ENCODE measurements at regions not wholly inside any gene's neighbourhood (a gene's known extent, or its start where the extent isn't known, plus 50 kb on each side); places are given as distances from the start of the nearest gene placed in this dataset.

GRCh38 chr5:56463944-56464571, 230.9 kb upstream of the ANKRD55 start:
- no peak for DNase-seq (ENCODE audit: low read depth in 2 of 2, low spot score in 1 of 2)

- no peak for DNase-seq (ENCODE audit: low read depth in 2 of 2, low spot score in 1 of 2)
Observed at GRCh38 chr5:56461584-56461983, 228.5 kb upstream of the ANKRD55 start.

GRCh38 chr5:56460681-56461191, 227.6 kb upstream of the ANKRD55 start:
- DNase-seq (ENCODE audit: low read depth in 2 of 2, low spot score in 1 of 2): no peak

DNA sequence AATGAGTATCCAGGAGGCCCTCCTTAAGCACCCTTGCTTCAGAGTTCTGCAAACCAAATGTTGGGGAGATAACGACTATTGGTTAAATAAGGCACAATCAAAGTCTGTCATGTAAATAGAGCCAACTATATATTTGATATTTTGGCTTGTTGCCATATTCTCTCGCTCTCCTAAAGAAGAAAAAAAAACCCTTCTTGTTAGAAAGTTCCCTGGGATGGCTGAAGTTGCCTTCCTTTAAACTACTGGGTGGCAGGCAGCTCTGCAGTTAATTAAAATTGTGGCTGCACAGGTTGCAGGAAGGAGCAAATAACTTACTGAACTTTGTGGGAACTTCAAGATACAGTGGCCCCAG, 227.0 kb upstream of the ANKRD55 start:
- DNase-seq (ENCODE audit: low read depth in 2 of 2, low spot score in 1 of 2): no peak

- DNase-seq (ENCODE audit: low read depth in 2 of 2, low spot score in 1 of 2): no peak
Observed at GRCh38 chr5:56459394-56460194, 226.5 kb upstream of the ANKRD55 start.

- no peak for DNase-seq (ENCODE audit: low read depth in 2 of 2, low spot score in 1 of 2)
Observed at GRCh38 chr5:56457887-56458812, 225.0 kb upstream of the ANKRD55 start.

DNA sequence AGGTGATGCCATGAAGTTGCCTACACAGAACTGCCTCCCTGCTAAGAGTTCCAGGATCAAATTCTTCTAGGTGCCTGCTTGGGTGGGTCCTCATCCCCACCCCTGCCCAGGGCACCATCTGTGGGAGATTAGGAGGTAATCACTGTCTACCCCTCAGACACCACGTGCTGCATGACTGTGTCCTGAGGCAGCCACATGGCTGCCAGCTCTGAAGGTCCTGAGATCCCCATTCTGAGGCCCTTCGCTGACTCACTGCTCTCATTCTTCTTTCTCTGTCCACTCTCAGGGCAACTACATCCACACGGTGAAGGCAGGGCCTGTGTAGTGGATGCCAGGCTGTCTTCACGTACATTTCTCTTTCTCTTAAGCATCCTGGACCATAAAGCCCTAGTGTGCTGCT, 222.9 kb upstream of the ANKRD55 start:
- DNase-seq (ENCODE audit: low read depth in 2 of 2, low spot score in 1 of 2): no peak

- no peak for DNase-seq (ENCODE audit: low read depth in 2 of 2, low spot score in 1 of 2)
Observed at GRCh38 chr5:56455417-56455816, 222.3 kb upstream of the ANKRD55 start.

DNA sequence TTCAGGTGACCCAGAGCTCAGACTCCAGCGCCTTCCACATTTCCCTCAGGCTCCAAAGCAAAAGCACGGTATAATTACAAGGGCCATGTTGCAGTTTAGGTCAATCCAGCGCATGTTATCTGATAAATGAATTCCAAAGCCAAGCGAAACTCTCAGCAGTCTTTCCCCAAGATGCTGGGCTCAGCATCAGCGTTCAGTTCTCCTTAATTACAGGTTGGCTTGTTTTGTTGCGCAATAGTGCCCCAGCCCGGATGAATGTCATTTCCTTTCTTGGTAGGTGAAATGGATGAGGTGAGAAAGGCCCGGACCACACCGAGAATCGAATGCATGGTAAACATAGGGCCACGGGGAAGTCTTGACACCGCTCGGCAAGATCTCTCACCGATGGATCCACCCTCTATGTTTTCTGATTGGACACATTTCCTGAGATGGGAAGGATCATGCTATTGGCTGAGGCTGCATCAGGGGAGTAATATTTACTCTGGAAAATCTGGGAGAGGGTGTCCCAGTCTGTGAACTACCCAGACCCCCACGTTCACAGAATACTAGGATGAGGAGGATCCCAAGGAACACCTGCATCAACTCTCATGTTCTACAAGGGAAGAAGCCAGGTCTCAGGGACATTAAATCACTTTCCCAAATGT, 221.2 kb upstream of the ANKRD55 start:
- no peak for DNase-seq (ENCODE audit: low read depth in 2 of 2, low spot score in 1 of 2)

DNA sequence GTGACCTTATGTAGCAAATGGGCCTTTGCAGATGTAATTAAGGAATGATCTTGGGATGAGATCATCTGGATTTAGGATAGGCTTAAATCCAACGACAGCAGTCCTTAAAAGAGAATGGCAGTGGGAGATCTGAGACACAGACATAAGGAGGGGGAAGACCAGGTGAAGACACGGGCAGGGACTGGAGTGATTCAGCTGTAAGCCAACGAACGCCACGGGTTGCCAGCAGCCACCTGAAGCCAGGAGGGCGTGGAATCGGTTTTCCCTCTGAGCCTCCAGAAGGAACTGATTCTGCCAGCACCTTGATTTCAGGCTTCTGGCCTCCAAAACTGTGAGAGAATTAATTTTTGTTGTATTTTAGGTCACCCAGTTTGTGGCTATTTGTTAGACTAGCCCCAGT, 218.6 kb upstream of the ANKRD55 start:
- no peak for DNase-seq (ENCODE audit: low read depth in 2 of 2, low spot score in 1 of 2)

- no peak for DNase-seq (ENCODE audit: low read depth in 2 of 2, low spot score in 1 of 2)
Observed at GRCh38 chr5:56450766-56451165, 217.6 kb upstream of the ANKRD55 start.

DNA sequence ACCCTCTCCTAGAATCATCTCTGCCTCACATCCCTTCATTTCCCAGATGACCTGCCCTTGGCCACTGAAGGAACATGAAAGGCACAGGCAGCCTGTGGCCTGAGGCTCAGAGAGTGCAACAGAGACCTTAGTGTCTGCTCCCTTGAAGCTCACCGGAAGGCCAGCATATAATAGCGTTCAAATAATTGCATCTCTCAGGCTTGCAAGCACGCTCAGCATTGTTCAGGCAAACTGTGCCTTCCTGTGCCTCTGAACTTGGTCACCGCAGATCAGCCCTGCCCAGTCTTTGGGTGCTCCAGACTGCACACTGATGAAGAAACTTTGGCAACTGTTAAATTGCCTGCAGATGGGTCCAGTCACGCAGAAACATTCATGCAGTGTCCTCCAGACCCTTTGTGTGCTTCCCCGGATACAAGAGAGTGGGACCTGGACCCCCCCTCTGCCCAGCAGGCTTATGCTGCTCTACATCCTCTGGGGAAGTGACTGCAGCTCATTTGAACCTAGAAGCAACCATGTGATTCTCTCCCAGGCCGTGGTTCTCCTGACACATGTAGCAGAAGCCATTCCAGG, 216.0 kb upstream of the ANKRD55 start:
- no peak for DNase-seq (ENCODE audit: low read depth in 2 of 2, low spot score in 1 of 2)

GRCh38 chr5:56447656-56448055, 214.5 kb upstream of the ANKRD55 start:
- DNase-seq (ENCODE audit: low read depth in 2 of 2, low spot score in 1 of 2): no peak

GRCh38 chr5:56447232-56447631, 214.1 kb upstream of the ANKRD55 start:
- no peak for DNase-seq (ENCODE audit: low read depth in 2 of 2, low spot score in 1 of 2)

DNA sequence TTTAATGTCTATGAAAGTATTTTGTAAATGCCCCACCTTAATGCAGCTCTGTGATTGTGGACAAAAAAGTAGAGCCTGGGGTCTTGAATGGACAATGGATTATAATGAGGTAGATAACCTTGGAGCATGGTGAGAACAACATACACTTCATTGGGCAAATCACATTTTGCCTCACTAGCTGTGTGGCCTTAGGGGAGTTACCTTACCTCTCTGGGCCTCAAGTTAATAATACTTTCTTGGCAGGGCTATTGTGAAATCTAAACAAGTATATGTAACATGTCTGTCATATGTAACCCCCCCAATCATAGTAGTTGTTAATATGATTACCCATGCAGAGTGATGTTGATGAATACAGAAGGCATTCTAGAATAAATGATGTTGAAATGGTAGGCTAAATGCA, 213.6 kb upstream of the ANKRD55 start:
- DNase-seq (ENCODE audit: low read depth in 2 of 2, low spot score in 1 of 2): no peak

DNA sequence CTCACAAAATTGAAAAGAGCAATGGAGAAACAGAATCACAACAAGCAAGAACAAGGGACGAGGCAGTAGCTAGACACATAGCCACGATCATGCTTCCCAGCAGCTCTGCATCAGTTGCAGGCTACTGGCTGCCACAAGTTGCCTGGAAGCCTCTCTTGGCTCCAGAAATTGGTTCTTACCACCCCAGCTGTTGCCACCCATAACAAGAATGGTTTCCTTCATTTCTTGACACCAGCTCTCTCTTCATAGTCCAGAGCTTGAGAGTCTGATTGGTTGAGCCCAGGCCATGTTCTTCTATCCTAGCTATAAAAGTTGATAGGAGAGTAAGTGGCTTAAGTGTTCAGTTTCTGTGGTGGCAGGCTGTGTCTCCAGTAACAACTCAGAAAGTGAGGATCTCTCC, 210.7 kb upstream of the ANKRD55 start:
- DNase-seq (ENCODE audit: low read depth in 2 of 2, low spot score in 1 of 2): no peak

DNA sequence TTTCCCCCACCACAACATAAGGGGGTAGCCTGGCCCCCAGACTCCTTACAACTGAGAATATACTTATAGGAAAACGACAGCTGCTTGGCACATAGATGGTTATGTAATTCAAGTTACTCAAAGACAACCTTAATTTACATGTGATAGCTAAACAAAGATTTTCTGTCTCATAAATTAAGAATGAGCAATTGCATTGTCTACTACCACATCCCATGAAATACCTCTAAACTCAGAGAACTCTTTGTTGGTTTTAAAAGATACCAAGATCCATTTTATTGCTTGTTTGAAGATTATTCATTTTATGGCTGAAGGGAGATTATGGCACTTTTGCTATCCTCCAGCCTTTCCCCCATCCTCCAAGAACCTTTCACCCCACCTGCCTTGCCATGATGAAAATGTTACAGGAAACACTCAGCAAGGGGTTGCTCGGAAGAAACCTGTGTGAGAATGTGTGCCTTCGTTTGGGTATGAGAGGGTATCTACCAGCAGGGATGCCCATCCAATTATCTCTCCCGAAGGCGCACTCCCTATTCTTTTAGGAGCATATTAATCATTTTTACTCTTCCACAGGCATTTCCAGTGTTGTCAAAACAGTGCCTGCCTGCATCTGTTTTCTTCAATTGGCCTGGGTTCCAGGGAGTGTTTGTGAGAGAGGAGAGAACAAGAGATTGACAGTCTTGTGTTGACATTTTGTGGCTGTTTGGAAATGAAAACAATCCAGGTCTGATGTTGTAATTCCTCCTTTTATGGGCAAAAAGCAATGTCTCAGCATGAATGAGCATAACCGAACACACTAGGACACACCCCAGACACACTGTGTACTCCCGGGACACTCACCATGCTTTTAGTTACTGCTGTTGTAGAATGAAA, 208.0 kb upstream of the ANKRD55 start:
- no peak for DNase-seq (ENCODE audit: low read depth in 2 of 2, low spot score in 1 of 2)

DNA sequence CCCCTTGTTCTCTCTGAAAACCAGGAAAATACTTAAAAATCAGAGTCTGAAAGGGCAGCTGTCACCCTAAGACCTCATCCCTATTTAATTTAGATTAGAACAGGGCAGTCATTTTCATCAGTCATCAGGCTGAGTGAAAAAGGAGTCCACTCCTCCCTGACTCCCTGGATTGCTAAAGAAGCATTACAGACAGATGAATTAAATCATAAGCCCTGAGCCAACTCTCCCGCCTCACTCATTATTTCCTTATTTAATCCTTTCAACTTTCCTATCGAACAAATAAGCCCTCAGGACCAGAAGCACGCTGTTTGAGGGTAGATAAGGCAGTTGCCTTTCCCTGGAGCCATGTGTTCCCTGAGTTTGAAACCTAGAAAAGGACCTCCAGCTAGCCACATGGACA, 201.9 kb upstream of the ANKRD55 start:
- no peak for DNase-seq (ENCODE audit: low read depth in 2 of 2, low spot score in 1 of 2)

DNA sequence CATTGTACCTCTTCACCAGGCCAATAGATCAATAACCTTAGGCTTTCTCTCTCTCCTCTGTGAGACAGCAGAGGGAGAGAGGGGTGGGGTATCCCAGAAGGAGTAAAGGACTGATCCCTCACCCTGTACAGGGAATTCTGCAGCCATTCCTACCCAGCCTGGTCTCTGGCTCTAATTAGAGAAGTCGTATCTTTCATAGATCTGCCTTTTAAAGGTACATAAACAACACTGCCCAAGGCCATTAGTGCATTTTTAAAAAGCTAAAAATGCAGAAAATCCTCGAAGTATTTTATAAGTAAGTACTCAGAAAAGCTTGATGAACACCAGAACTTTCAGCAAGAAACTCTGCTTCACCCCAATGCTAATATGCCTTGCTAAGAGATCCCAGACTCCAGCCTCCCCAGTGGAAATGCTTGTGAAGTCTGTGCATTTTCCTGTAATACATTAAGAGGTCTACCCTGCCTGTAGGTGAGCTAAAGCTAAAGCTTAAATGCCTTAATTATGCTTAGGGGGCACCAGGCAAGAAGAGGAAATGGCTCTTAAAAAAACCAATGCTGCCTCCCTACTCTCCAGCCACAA, 200.0 kb upstream of the ANKRD55 start:
- no peak for DNase-seq (ENCODE audit: low read depth in 2 of 2, low spot score in 1 of 2)

DNA sequence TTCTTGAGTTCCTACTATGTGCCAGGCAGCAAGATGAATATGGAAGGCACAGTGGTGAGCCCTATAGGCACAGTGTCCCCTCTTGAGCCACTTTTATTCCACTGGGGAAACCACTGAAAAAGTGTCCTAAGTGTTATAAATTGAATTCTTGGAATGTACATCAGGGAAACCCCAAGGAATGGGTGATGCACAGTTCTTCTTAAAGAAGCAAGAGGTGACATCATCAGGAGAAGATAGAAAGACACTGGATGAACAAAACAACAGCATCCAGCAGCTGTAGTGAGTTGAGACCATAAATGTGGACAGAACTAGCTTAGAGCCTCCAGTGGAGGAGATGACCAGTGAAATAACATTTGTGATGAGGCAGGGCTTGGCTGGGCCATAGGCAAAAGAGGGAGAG, 199.2 kb upstream of the ANKRD55 start:
- DNase-seq (ENCODE audit: low read depth in 2 of 2, low spot score in 1 of 2): no peak

All from stimulated activated CD8-positive, alpha-beta memory T cell treated with anti-CD3 and anti-CD28 coated beads, Interleukin-4, amount 100 ng/mL, for 1 hour (primary cell).